CD14-positive monocyte (primary cell): ENCODE measurements at regions not wholly inside any gene's neighbourhood (a gene's known extent, or its start where the extent isn't known, plus 50 kb on each side); places are given as distances from the start of the nearest gene placed in this dataset.

Experiments used
- DNase-seq, 3 donors: peaks; one replicate each; pipeline ENCODE4 v3.0.0-alpha.2; 2011 to 2022
- H2AFZ ChIP-seq: 2 replicates; pipeline ENCODE4 v1.6.0; 2012; ENCODE audit warnings: mild to moderate bottlenecking, low read depth, low read length, inconsistent platforms; ENCODE audit not compliant: insufficient read depth, poor library complexity, severe bottlenecking
- H3K27ac ChIP-seq, 2 donors: 1 replicate in 1 of 2; 2 replicates in 1 of 2; pipeline ENCODE4 v1.5.1; 2012 to 2013; ENCODE audit warnings: low read length in 2 of 2, control low read depth in 1 of 2, inconsistent platforms in 1 of 2, low read depth in 1 of 2, mild to moderate bottlenecking in 1 of 2
- H3K27me3 ChIP-seq, 2 donors: one replicate each; pipeline versions ENCODE4 v1.6.0 to v1.6.1; 2011 to 2013; ENCODE audit warnings: low read length in 2 of 2; ENCODE audit not compliant: control insufficient read depth in 2 of 2, insufficient read depth in 2 of 2
- H3K36me3 ChIP-seq, 2 donors: replicated peaks in 1 of 2; 1 replicate in 1 of 2; 2 replicates in 1 of 2; pipeline versions ENCODE4 v1.5.1 to v1.6.1; 2012 to 2013; ENCODE audit warnings: low read length in 2 of 2, control low read depth in 1 of 2, inconsistent platforms in 1 of 2, mild to moderate bottlenecking in 1 of 2; ENCODE audit not compliant: insufficient read depth in 2 of 2, control insufficient read depth in 1 of 2
- H3K4me1 ChIP-seq, 2 donors: 1 replicate in 1 of 2; 2 replicates in 1 of 2; pipeline versions ENCODE4 v1.5.1 to v1.6.1; 2012 to 2013; ENCODE audit warnings: low read length in 2 of 2, control low read depth in 1 of 2, inconsistent platforms in 1 of 2, mild to moderate bottlenecking in 1 of 2, moderate library complexity in 1 of 2; ENCODE audit not compliant: insufficient read depth in 2 of 2, control insufficient read depth in 1 of 2
- H3K4me2 ChIP-seq: replicated peaks from 2 replicates; pipeline ENCODE3; 2012; ENCODE audit warnings: low read length, moderate library complexity, mild to moderate bottlenecking; ENCODE audit not compliant: poor library complexity, severe bottlenecking; ENCODE audit errors: extremely low read depth
- H3K4me3 ChIP-seq, 3 experiments: fragments of 200-600 bp in 1 of 3; sonication (generic) in 1 of 3; replicated peaks in 1 of 3; 1 replicate in 2 of 3; 2 replicates in 1 of 3; pipeline ENCODE4 v1.5.1; 2011 to 2013; ENCODE audit warnings: low read length in 3 of 3, mild to moderate bottlenecking in 3 of 3, control low read depth in 2 of 3, low read depth in 2 of 3, inconsistent platforms in 1 of 3, moderate library complexity in 1 of 3
- H3K79me2 ChIP-seq: 2 replicates; pipeline ENCODE4 v1.6.0; 2012; ENCODE audit warnings: mild to moderate bottlenecking, control low read depth, inconsistent platforms, low read length, moderate library complexity; ENCODE audit not compliant: insufficient read depth
- H3K9ac ChIP-seq: 2 replicates; pipeline ENCODE4 v1.6.0; 2017; ENCODE audit warnings: low read length, mild to moderate bottlenecking; ENCODE audit not compliant: insufficient read depth, poor library complexity, severe bottlenecking
- H3K9me3 ChIP-seq, 2 donors: replicated peaks in 1 of 2; 1 replicate in 1 of 2; 2 replicates in 1 of 2; pipeline versions ENCODE4 v1.5.1 to v1.6.1; 2012 to 2013; ENCODE audit warnings: low read length in 2 of 2, control low read depth in 1 of 2; ENCODE audit not compliant: control insufficient read depth in 1 of 2, insufficient read depth in 1 of 2
- H4K20me1 ChIP-seq: 2 replicates; pipeline ENCODE4 v1.6.0; 2012; ENCODE audit warnings: mild to moderate bottlenecking, low read length, control low read depth, moderate library complexity; ENCODE audit not compliant: insufficient read depth
- H3K27ac Mint-ChIP-seq, 7 donors: one replicate each; pipeline ENCODE4 v1.8.0; 2020; ENCODE audit warnings: mild to moderate bottlenecking in 7 of 7, mixed read lengths in 7 of 7, moderate library complexity in 6 of 7, inconsistent platforms in 2 of 7
- H3K27me3 Mint-ChIP-seq, 3 donors: one replicate each; pipeline ENCODE4 v1.8.0; 2021 to 2022; ENCODE audit warnings: low read depth in 3 of 3, mild to moderate bottlenecking in 3 of 3, mixed read lengths in 3 of 3, moderate library complexity in 3 of 3, inconsistent platforms in 1 of 3
- H3K36me3 Mint-ChIP-seq, 2 donors: one replicate each; pipeline ENCODE4 v1.8.0; 2020; ENCODE audit warnings: mixed read lengths in 2 of 2, inconsistent platforms in 1 of 2, mild to moderate bottlenecking in 1 of 2
- H3K4me1 Mint-ChIP-seq: one replicate; pipeline ENCODE4 v1.8.0; 2020; ENCODE audit warnings: mild to moderate bottlenecking, mixed read lengths
- H3K4me3 Mint-ChIP-seq, 2 donors: one replicate each; pipeline ENCODE4 v1.8.0; 2020; ENCODE audit warnings: mild to moderate bottlenecking in 2 of 2, mixed read lengths in 2 of 2, moderate library complexity in 1 of 2
- H3K9me3 Mint-ChIP-seq, 7 donors: one replicate each; pipeline ENCODE4 v1.8.0; 2020 to 2022; ENCODE audit warnings: mixed read lengths in 7 of 7, mild to moderate bottlenecking in 6 of 7, moderate library complexity in 6 of 7, inconsistent platforms in 2 of 7
- WGBS: methylation state at CpG from one replicate; pipeline ENCODE4 v1.1.5; 2013; ENCODE audit warnings: missing lambda C conversion rate; ENCODE audit not compliant: insufficient coverage; 5-methylcytosine and 5-hydroxymethylcytosine counted together
- intact Hi-C, 2 donors: fragments of 100-400 bp; cut with micrococcal nuclease; formaldehyde crosslinking; loops; one replicate each; pipeline versions ENCODE4 v1.15.0 to v1.15.1; 2023
- TF ChIP-seq, protein P1 (sequence below): fragments of 200-600 bp; IDR thresholded peaks from one replicate; pipeline ENCODE4 v1.8.0; 2022; ENCODE audit warnings: antibody characterized with exemption, mild to moderate bottlenecking

DNA sequence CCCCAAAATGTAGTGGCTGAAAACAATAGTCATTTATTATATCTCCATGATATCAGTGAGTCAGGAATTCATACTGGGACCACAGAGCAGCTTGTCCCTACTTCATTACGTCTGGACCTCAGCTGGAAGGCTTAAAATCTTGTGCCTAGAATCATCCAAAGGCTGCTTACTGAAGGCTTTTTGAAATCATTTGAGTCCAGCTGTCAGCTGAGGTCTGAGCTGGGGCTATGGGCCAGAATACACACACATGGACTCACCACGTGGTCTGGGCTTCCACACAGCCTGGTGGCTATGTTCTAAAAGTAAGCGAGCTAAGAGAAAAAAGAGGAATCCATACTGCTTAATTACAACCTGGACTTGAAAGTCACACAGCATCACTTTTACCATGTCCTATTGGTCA lies 209.2 kb downstream of the KCTD12 start:
- H3K27me3 Mint-ChIP-seq = peaks cover 0 to 3% (median 0%) of the 10 kb centered on the region in 3 donors

DNA sequence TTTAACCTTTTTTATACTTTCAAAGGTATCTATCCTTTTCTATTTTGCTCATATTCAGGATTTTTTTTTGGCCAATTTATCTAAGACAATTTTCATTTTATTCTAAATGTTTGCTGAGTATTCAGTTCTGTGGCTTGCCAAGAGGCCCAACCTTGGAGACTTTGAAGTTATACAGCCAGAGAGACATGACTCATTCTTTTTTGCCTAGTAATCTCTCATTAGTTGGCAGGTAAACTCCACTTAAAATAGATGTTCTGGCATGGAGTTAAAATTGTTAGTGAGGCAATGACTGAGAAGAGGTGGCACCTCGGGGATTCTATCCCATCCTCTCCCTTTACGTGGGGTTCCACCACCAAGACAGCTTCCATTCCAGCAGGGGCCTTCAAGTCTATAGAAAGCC lies 213.8 kb downstream of the KCTD12 start:
- Mint-ChIP-seq H3K27ac (no peak overlapping the region), H3K4me3 (no peak overlapping the region), H3K36me3 (no peaks in the 10 kb centered on the region), H3K27me3 (peaks cover 0 to 3% (median 0%) of the 10 kb centered on the region in 3 donors), H3K4me1 (peaks cover 15% of the 10 kb centered on the region), H3K9me3 (peaks cover 0 to 7% (median 3%) of the 10 kb centered on the region in 7 donors)
- Histone ChIP-seq H3K36me3 (no peaks in the 10 kb centered on the region), H3K79me2 (no peaks in the 10 kb centered on the region), H3K9me3 (no peaks in the 10 kb centered on the region), H3K27ac (no peak overlapping the region), H3K4me1 (peaks cover 9 to 10% of the 10 kb centered on the region in 2 donors), H4K20me1 (no peaks in the 10 kb centered on the region), H2AFZ (no peak overlapping the region), H3K27me3 (no peaks in the 10 kb centered on the region), H3K9ac (no peak overlapping the region), H3K4me2 (no peak overlapping the region), H3K4me3 (no peak overlapping the region)
- WGBS = no CpG with 5 or more reads among the region's 2 CpGs
- TF ChIP-seq, protein P1, sequence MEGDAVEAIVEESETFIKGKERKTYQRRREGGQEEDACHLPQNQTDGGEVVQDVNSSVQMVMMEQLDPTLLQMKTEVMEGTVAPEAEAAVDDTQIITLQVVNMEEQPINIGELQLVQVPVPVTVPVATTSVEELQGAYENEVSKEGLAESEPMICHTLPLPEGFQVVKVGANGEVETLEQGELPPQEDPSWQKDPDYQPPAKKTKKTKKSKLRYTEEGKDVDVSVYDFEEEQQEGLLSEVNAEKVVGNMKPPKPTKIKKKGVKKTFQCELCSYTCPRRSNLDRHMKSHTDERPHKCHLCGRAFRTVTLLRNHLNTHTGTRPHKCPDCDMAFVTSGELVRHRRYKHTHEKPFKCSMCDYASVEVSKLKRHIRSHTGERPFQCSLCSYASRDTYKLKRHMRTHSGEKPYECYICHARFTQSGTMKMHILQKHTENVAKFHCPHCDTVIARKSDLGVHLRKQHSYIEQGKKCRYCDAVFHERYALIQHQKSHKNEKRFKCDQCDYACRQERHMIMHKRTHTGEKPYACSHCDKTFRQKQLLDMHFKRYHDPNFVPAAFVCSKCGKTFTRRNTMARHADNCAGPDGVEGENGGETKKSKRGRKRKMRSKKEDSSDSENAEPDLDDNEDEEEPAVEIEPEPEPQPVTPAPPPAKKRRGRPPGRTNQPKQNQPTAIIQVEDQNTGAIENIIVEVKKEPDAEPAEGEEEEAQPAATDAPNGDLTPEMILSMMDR = no peak
- DNase-seq = no peak
- intact Hi-C loops = no loop called here

More for the DNA sequence above, 209.2 kb downstream of the KCTD12 start:
- H4K20me1 ChIP-seq = no peaks in the 10 kb centered on the region
- H3K4me3 ChIP-seq = no peak overlapping the region
- no peak overlapping the region for H3K27ac ChIP-seq
- no peak overlapping the region for H3K4me3 Mint-ChIP-seq
- no peaks in the 10 kb centered on the region for H3K27me3 ChIP-seq
- H3K4me2 ChIP-seq = no peak overlapping the region
- TF ChIP-seq, protein P1 = no peak
- H3K9me3 ChIP-seq = no peaks in the 10 kb centered on the region
- H3K27ac Mint-ChIP-seq = no peak overlapping the region
- no peaks in the 10 kb centered on the region for H3K79me2 ChIP-seq
- H3K4me1 ChIP-seq = no peaks in the 10 kb centered on the region
- H2AFZ ChIP-seq = no peak overlapping the region
- DNase-seq = no peak
- H3K9me3 Mint-ChIP-seq = peaks cover 0 to 7% (median 4%) of the 10 kb centered on the region in 7 donors
- peaks cover 4% of the 10 kb centered on the region for H3K4me1 Mint-ChIP-seq
- H3K36me3 Mint-ChIP-seq = no peaks in the 10 kb centered on the region
- H3K9ac ChIP-seq = no peak overlapping the region
- H3K36me3 ChIP-seq = no peaks in the 10 kb centered on the region
- WGBS = 100% methylated on average over 1 of the region's 3 CpGs
- intact Hi-C loops = no loop called here
